Forelimb muscle (tissue), 1 donor: ENCODE measurements at regions not wholly inside any gene's neighbourhood (a gene's known extent, or its start where the extent isn't known, plus 50 kb on each side); places are given as distances from the start of the nearest gene placed in this dataset.

ENCODE experiments used
- DNase-seq: peaks from one replicate; pipeline ENCODE4 v3.0.0-alpha.2; 2013; ENCODE audit warnings: low read depth

DNA sequence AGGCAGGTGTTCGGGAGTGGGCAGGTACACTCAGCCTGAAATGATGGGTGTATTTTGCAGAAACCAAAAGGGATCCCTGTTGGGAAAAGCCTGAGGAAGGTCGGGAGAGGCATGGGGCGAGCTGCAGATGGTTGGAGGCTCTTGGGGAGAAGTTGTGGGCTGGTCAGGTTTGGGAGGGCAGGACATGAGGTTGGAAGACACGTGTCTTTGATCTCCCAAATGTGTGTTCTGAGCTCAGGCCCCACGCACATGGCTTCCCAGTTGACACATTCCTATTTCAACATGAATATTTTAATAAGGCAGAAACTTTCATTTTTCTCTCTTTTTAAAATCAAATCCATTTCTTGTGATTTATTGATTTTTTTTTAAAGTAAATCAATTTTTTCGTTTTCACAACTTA is 1003.3 kb downstream of the TBC1D22A start:
- DNase-seq: no peak

DNA sequence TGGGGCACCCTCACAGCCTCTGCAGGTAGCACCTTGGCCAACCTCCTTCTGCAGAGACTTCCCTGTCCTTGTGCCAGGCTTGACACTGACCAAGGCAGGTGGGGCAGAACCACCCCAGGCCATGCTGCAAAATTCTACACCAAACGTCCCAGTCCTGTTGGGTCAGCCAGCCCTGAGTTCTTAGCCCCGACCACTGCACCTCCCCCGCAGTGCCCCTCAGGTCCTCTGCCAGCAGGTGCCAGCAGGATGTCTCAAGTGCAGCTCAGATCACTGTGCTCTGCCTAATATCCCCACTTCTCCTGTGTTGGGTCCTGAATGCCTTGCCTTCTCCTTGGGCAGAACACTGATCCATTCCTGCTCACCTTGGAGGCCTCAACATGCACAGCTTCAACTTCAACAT is 999.7 kb downstream of the TBC1D22A start:
- no peak for DNase-seq

DNA sequence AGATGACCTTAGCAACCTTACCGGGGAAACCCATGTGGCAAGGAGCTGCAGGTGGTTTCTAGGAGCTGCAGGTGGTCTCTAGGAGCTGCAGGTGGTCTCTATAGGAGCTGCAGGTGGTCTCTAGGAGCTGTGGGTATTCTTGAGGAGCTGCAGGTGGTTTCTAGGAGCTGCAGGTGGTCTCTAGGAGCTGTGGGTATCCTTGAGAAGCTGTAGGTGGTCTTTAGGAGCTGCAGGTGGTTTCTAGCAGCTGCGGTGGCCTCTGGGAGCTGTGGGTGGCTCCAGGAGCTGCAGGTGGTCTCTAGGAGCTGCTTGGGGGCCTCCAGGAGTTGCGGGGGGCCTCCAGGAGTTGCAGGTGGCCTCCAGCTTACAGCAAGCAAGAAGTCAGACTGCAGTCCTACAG is 997.5 kb downstream of the TBC1D22A start:
- DNase-seq: no peak

DNA sequence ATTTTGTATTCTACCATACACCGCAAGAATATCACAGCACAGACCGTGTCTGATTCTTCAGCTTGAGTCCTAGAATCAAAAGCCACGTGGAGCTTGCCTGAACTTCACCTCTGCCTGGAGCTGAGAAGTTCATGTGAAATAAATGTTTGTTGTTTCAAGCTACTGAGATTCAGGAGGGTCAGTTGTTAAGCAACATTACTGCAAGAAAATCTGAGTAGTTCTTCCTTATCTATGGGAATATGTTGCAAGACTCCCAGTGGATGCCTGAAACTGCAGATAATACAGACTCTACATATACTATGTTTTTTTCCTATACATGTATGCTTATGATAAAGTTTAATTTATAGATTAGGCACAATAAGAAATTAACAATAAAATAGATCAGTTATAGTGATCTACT is 995.3 kb downstream of the TBC1D22A start:
- no peak for DNase-seq

DNA sequence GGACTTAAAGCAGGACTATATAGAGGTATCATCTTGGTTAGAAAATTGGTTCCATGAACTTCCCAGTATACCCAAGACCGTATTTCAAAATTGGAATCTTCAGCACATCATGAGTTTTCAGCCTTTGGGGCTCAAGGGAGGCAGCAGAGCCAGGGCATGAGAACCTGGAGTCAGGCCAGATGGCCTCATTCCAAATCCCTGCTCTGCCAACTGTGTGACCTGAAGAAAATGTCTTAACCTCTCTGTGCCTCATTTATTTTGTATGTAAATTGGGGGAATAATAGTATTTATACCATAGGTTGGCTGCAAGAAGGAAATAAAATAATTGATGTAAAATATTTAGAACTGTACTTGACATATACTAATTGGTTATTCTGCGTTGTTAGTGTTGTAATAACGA is 987.6 kb downstream of the TBC1D22A start:
- no peak for DNase-seq

DNA sequence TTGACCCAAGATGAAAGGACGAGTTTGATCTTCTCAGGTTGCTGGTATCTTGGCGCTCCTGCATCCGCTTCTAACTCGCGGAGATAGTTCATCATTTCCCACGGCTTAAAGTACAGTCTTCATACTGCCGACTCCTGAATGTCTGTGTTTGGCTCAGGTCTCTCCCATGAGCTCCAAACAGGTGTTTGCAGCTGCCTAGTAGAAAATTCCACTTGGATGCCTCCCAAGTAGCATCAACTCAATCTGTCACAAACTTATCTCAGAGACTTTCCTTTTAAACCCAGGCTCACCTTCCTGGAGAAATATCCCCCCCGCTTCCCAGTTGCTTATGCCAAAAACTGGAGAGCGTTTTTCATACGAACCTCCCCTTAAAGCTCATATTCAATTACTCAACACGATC is 986.5 kb downstream of the TBC1D22A start:
- no peak for DNase-seq

DNA sequence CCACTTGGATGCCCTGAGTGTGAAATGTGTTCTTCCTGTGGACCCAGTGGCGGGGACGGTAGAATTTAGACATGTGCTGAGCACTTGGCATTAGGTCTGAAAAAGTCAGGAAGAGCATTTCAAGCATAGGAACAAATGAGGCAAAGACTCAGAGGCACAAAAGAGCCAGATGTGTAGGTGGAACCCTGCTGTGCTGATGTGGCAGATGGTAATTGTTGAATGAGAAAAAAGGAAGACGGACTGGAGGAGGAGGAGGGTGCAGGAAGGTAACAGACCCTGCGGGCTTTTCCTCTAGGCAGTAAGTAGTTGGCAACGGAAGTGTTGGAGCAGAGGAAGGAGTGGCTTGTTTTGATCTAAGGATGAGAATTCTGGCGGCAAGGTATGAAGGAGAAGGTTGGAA is 985.8 kb downstream of the TBC1D22A start:
- DNase-seq: no peak

DNA sequence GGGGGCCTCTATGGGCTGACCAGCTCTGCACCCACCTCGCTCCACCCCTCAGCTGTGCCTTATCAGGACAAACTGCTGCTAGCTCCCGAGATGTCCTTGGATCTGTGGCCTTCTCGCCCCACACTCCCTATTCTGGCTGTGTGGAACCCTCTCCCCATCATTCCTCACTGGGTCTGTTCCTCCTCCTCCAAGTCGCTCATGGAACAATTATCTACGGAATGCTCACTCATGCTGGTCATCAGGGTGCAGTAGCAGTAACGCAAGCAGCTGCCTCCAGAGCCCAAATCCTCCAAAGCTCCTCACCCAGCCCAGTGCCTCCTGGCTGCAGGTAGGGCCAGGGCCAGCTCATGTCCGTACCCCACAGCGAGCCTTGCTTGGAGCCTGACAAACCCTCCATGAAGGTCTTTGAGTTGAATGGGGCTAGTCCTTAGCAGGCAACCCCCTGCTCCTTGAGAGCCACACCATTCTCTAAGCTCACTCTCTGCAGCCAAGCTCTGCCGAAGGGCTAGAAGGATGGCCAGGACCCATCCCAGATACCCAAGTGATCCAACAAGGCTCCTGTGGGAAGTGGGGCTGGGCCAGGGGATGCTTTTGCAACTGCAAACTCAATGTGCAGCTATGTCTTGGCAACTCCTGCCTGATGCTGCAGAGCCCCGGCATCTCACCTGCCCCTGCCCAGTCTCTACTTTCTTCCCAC is 977.8 kb downstream of the TBC1D22A start:
- DNase-seq: no peak

DNA sequence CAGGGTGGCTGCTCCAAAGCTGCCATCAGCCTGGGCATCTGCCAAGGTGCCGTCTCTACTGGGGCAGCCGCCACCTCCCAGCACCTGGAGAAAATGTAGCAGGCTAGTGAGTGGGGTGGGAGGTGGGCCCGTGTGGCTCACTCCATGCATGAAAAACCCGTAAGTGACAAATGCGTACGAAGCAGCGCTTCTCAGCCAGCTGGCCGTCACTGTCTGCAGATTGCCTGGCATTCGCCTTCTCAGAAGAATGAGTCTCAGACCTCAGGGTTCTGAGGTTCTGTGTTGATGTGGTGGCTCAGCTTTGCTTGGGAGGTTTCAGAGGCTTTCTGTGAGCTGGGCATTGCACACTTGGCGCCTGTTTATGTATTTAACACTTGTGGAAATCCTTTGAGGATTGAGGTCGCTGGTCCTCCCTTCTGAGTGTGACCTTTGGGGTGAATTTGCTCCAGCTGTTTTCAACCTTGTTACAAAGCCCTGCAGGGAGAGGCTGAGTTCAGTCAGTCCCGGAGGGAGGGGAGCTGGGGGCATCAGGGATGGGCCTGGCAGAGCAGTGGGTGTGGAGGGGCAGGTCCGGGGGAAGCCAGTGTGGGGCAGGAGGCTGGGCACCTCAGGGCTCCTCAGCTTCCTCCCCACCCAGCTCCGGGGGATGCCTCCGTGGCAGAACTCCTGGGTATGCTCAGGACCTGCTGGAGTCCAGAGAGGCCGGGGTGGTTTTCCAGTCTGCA is 977.0 kb downstream of the TBC1D22A start:
- DNase-seq: no peak

DNA sequence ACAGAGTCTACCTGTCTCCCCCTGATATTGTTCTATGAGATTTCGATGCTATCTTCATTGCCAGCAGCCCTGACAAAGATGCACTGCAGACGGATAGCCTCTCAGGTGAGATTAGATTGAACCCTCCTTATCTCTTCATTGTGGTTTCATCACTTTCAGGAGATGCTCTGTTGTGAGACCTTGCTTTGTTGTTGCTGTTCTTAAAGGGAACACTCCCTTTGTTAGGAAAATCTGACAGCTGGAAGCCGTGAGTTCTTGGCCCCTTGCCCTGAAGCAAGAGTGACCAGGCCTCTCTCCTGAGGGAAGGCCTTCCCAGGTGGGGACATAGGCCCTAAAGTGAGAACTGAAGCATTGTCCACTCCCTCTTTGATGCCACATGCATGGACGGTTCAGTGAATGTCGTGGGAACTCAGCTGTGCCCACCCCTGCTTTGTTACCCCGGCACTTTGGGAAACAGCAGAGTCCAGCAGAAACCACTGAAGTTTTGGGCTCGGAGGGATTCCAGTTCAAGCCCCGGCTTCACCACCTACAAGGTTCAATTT is 976.1 kb downstream of the TBC1D22A start:
- no peak for DNase-seq

DNA sequence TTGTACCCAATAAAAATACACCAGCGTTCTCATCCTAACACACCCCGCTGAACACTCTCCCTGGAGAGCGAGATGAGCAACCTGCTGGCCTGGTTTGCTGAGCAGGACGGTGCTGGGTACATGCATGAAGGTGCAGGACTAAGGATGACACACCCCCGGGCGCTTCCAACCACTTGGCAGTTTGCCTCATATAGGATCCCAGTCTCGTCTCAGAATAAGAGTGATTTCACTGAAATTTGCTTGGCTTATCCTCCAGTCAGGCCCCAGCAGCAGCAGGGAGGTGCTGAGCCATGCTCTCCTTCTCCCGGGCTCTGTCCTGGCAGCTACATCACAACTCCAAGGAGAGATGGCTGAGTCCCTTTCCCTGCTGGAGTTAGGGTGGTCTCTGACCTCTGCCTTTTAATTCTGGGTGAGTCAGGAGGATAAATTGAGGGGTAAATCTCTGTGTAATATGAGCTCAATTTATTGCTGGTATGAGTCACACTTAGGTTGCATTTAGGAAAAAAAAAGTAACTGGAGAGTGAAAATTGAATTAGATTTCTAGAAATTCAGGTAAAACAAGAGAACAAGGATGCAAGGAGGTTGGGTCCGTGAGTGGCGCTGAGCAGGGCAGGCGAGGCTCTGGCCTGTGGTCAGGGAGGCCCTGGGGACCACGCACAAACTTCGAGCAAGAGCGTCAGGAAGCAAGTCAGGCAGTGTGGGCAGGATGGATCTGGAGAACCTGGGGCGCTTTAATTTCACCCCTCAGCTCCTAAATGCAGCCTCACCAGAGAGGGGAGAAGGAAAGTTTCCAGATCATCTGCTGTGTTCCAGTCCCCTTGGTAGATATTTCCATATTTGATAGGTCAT is 974.0 kb downstream of the TBC1D22A start:
- DNase-seq: no peak

DNA sequence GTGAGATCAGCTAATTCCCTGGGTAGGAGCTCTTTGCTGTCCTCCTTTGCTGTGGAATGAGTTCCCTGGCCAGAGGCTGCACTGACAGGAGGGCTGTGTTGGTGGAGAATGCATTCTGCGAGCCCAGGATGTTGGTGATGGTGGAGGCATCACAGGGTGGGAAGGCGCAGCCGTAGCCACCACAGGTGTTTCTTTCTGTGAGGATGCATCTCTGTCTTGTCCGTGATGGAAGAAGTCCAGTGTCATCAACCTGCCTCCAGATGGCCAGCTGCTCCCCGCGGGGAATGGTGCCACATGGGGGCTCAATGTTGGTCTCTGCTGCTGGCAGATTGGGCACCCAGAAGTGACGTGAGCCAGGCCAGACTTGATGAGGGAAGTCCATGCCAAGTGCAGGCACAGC is 972.1 kb downstream of the TBC1D22A start:
- DNase-seq: no peak

DNA sequence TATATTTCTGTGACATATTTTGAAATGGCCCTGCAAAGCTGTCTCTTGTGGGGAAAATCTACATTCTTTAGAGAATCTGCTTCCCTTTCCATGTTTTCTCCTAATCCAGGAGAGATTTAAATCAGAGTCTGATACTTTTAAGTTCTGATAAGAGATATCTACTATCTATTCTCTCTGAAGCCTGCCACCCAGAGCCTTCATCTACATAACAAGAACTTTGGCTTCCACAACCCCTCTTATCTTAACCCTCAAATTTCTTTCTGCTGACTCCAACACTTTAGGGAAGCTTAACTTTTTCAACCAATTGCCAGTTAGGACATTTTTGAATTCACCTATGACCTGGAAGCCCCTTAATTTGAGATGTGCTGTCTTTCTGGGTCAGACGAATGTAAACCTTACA is 965.2 kb downstream of the TBC1D22A start:
- DNase-seq: no peak

DNA sequence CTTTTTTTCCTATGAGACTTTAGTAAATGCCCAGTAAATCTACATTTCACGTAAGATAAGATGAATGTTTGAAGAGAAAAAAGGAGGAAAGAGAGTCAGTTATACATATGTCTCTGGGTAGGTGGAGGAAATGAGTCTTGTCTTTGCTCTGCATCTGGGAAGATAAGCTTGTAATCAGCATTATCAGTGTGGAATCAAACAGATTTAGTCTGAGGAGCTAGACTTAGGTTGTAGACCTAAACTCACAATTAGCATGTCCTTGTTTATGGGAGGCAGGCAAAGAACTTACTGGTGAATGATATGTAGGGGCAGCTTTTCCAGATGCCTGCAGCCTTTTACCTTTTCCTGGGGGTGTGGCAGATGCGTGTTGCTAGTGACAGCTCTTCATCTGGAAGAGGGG is 962.3 kb downstream of the TBC1D22A start:
- DNase-seq: no peak

DNA sequence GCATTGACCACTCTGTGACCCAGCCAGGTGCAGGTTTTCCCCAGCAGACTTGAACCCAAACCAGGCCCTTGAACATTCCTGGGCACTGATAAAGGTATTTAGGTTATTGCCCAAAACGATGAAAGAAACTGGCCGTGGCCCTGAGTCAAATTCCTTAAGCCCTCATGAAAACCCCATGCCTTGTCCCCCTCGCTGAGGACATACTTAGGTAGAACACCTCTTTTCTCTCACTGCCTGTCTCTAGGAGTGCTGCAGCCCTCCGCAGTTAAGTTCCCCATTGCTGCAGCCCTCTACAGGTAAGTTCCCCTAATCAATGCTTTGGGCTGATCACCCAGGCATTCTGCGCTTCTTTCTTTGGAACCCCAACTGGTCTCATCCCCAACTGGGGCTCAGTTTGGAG is 961.6 kb downstream of the TBC1D22A start:
- no peak for DNase-seq

DNA sequence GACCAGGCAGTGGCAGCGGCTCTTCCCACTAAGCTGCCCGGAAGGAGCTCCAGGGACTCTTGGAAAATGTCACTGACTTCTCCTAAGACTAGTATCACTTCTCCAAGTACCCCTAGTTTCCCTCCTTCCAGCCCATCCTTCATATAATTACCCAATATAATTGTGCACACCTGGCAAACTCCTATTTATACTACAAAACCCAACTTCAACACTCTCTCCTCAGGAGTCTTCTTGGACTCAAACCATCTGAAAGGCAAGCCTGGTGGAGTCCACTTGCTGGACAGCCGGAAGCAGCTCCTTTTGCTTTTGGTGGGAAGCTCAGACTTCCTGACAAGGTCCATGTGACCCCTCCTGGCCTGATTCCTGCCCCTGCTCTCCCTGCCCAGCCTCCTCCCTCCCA is 955.9 kb downstream of the TBC1D22A start:
- no peak for DNase-seq

DNA sequence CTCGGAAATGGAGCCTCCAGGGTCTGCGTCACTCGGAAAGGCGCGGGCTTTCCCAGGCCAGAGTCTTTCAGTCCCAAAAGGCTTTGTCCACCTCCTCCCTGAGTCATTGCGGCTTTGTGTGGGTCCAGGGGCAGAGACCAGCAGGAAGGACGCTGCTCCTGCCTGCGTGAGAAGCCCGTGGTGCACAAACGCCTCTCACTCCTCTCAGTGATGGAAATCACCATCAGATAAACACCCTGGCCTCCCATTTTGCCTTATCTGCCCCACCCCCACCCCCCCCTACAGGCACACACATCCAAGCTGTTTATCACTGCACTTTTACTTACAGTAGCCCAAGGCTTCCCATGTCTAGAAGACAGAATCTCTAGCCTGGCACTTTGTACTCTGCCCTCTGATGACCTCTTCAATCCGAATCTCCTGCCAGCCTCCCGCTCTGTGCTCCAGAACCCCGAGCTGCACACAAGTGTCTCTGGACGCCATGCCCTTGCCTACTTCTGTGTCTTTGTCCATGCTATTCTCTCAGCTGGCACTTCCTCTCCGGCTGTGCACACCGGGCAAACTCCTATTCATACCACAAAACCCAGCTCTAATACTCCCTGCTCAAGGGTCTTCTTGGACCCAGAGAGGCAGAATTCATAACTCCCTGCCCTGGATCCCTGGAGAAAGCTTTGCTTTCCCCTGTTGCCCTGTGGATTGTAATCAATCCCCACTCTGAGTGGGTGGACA is 954.6 kb downstream of the TBC1D22A start:
- DNase-seq: no peak

DNA sequence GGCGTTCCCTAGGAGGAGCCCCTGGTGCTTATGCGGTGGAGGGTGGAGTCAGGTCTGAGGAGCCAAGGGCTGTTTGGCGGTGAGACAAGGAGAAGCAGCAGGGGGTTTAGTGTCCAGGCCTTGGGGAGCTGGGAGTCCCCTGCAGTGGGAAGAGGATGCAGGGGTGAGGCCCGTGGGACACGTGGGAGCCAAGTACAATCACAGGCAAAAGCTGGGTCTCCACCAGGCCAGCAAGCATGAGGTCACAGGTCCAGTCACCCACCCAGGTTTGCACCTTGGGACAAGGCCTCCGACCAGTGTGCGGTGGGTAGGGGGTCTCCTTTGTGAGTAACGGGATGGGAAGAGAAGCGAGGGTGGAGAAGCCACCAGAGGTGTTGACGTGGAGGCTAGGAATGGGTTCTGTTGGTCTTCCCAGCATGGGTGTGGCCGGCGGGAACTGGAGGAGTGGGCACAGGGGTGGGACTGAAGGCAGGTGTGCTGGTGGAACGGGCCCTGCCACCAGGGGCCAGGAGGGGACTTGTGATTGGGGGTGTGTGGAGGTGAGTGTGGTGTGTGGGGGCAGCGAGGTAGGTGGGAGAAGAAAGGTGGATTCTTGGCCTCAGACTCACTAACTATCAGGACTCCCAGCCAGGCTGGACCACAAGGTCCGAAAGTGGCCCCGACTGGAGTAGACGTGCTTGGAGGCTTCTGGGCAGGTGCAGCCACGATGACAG is 953.6 kb downstream of the TBC1D22A start:
- no peak for DNase-seq

DNA sequence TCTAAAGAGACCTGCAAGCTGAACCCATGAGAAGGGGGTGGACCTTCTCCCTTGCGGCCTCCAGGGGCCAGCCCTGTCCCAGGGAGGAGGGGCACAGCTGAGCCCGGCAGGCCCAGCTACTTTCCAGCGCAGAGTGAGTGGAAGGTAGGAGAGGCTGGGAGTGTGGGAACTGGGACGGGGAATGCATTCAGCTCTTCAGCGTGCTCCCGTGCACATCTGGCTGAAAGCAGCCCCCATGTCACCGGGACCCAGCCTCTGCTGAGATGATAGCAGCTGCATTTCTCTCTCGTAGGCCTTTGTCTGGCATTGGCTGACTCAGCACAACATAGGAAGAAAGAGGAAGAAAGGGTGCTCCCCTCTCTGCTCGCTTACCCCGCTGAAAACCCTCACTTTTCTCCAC is 951.5 kb downstream of the TBC1D22A start:
- DNase-seq: no peak

DNA sequence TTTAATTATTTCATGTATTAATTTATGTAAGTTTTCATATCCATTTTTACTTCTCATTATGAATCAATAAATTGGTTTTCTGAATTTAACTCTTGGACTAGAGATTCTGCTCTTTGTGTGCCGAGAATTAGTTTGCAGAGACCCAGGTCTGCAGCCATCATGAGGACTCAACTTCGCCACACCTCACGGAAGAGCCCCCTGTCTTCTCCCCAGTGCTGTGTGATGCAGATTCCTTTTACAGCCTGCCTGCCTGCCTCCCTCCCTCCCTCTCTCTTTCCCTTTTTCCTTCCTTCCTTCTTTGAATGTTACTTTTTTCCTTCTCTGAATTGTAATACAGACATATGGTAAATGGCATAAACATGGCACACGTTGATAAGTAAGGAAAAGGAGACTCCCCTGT is 947.7 kb downstream of the TBC1D22A start:
- DNase-seq: no peak

DNA sequence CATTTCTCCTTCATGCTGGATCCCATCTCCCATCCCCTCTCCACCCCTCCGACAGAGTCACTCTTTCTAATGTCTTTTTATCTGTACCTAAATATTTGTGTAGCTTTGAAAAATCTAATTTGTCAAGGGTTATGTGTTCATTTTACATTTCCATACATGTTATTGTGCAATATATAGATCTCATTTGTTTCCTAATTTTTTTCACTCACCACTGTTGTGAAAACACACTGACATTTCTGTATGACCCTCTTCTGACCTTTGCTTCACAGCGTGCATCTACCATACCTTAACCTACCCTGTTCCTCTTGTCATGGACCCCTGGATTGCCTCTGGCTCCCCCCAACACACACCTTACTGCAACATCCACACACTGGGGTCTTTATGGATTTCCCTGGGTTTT is 942.9 kb downstream of the TBC1D22A start:
- no peak for DNase-seq
